Suprapubic skin (tissue), 4 donors: ENCODE measurements at regions not wholly inside any gene's neighbourhood (a gene's known extent, or its start where the extent isn't known, plus 50 kb on each side); places are given as distances from the start of the nearest gene placed in this dataset.

ENCODE experiments used
- DNase-seq, 2 donors: peaks; one replicate each; pipeline ENCODE4 v3.0.0-alpha.2; 2019; ENCODE audit warnings: low spot score in 2 of 2
- H3K27ac ChIP-seq: fragments of 200-600 bp; sonication (generic); one replicate; pipeline ENCODE4 v1.5.1; 2019
- H3K27me3 ChIP-seq: fragments of 200-600 bp; sonication (generic); one replicate; pipeline ENCODE4 v1.5.1; 2019
- H3K36me3 ChIP-seq: fragments of 200-600 bp; sonication (generic); one replicate; pipeline ENCODE4 v1.5.1; 2019
- H3K4me1 ChIP-seq: fragments of 200-600 bp; sonication (generic); one replicate; pipeline ENCODE4 v1.5.1; 2019
- H3K4me3 ChIP-seq: fragments of 200-600 bp; sonication (generic); one replicate; pipeline ENCODE4 v1.5.1; 2019; ENCODE audit warnings: mild to moderate bottlenecking
- H3K9me3 ChIP-seq: fragments of 200-600 bp; sonication (generic); one replicate; pipeline ENCODE4 v1.5.1; 2019
- EP300 ChIP-seq: sonication (generic); formaldehyde crosslinking; IDR thresholded peaks from one replicate; pipeline ENCODE4 v1.6.1; 2017; ENCODE audit warnings: antibody characterized with exemption
- POLR2A ChIP-seq, 2 donors: fragments of 450-650 bp; IDR thresholded peaks; one replicate each; pipeline ENCODE4 v1.6.1; 2017; ENCODE audit warnings: antibody characterized with exemption in 2 of 2, mild to moderate bottlenecking in 2 of 2, moderate library complexity in 2 of 2
- POLR2AphosphoS5 ChIP-seq, 3 donors: sonication (generic); formaldehyde crosslinking; IDR thresholded peaks; one replicate each; pipeline ENCODE4 v1.6.1; 2017; ENCODE audit warnings: antibody characterized with exemption in 3 of 3
- WGBS: methylation state at CpG from one replicate; pipeline ENCODE4 v1.1.5; 2018; 5-methylcytosine and 5-hydroxymethylcytosine counted together
- TF ChIP-seq, protein P1 (sequence below), 2 donors: fragments of 200-600 bp in 1 of 2; fragments of 450-650 bp in 1 of 2; sonication (generic) in 1 of 2; IDR thresholded peaks; one replicate each; pipeline ENCODE4 v1.5.1; 2016 to 2019; ENCODE audit warnings: antibody characterized with exemption in 2 of 2, mild to moderate bottlenecking in 1 of 2, moderate library complexity in 1 of 2

DNA sequence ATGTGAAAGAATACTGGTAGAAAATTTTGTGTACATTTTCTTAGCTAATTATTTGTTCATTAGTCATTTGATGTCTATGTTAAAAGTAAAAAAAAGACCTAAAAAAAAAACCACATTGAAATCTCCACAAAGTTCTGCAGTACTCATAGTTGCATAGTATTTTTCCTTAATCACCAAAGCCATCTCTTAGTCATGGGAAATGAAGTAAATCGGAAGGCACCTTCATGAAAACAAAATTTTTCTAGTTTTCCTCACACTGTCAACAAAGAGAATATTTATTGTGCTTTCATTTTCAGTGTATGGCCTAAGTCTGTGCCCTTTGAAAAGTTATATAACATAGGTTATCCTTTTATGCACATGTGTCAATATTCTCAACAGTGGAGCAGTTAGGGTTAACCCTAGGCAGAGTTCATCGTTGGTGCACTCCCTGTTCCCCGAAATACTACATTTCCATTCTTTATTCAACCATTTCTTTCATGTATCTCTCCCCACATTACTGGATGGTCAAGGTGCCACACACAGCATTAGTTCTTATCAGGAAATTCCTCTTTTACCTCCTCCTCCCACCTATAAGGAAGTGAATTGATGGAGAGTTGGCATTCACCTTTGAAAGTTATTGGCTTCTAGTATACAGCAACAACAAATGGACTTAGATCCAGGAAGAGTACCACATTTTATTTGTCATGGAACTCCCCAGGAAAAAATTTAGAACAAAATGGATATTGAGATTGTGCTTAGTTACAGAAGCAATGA, 93.1 kb downstream of the NUDT12 start:
- no peak for DNase-seq
- Histone ChIP-seq H3K4me1 (no peaks in the 10 kb centered on the region), H3K27me3 (no peaks in the 10 kb centered on the region), H3K36me3 (no peaks in the 10 kb centered on the region), H3K4me3 (no peak overlapping the region), H3K27ac (no peak overlapping the region), H3K9me3 (no peaks in the 10 kb centered on the region)
- WGBS = 80% methylated on average over 3 of the region's 3 CpGs
- no peak for TF ChIP-seq POLR2AphosphoS5 (IDR thresholded peaks at IDR 0.05)
- TF ChIP-seq EP300 = no peak
- TF ChIP-seq, protein P1, sequence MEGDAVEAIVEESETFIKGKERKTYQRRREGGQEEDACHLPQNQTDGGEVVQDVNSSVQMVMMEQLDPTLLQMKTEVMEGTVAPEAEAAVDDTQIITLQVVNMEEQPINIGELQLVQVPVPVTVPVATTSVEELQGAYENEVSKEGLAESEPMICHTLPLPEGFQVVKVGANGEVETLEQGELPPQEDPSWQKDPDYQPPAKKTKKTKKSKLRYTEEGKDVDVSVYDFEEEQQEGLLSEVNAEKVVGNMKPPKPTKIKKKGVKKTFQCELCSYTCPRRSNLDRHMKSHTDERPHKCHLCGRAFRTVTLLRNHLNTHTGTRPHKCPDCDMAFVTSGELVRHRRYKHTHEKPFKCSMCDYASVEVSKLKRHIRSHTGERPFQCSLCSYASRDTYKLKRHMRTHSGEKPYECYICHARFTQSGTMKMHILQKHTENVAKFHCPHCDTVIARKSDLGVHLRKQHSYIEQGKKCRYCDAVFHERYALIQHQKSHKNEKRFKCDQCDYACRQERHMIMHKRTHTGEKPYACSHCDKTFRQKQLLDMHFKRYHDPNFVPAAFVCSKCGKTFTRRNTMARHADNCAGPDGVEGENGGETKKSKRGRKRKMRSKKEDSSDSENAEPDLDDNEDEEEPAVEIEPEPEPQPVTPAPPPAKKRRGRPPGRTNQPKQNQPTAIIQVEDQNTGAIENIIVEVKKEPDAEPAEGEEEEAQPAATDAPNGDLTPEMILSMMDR (IDR thresholded peaks at IDR 0.05) = no peak
- TF ChIP-seq POLR2A (IDR thresholded peaks at IDR 0.05) = no peak

DNA sequence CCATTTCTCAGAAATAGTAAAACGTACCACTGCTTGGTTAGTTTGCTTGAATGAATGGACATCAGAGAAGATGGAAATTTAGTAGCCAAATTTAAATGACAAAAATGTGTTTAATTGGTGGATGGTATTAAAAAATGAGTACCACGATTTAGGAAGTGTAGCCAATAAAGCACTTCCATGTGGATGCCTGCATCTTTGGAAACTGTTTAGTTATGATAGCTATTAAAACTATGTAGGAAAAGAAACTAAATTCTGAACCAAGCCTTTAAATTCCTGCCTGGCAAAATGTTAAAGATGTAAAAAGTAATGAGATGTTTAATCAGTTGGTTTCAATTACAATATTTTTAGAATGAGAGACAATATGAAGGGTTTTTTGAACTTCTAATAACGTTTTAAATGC, 94.8 kb downstream of the NUDT12 start:
- 66% methylated on average over 3 of the region's 3 CpGs for WGBS
- no peaks in the 10 kb centered on the region for H3K27me3 ChIP-seq
- H3K4me1 ChIP-seq = no peaks in the 10 kb centered on the region
- TF ChIP-seq, protein P1 (IDR thresholded peaks at IDR 0.05) = no peak
- TF ChIP-seq EP300 (no peak), POLR2A (IDR thresholded peaks at IDR 0.05) (no peak), POLR2AphosphoS5 (IDR thresholded peaks at IDR 0.05) (no peak)
- no peak overlapping the region for H3K27ac ChIP-seq
- no peak for DNase-seq
- H3K36me3 ChIP-seq = no peaks in the 10 kb centered on the region
- no peak overlapping the region for H3K4me3 ChIP-seq
- no peaks in the 10 kb centered on the region for H3K9me3 ChIP-seq

DNA sequence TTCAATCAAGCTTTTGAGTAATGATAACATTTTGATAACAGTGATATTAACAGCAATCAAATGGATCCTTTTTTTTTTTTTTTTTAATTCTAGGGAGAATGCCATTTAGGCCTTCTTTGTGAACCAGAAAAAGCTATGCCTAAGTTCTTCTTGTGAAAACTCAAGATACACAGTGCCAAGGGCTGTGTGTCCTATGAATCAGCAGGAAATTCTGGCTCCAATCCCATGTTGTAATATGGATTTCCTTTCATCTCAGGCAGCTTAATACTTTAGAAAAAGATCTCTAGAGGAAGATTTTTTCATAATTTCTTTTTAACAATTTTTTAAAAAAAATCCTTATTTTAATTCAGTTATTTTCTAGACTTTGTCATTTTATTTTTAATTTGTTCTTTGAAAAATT, 96.1 kb downstream of the NUDT12 start:
- no peaks in the 10 kb centered on the region for H3K27me3 ChIP-seq
- H3K4me3 ChIP-seq = no peak overlapping the region
- no peaks in the 10 kb centered on the region for H3K9me3 ChIP-seq
- TF ChIP-seq POLR2AphosphoS5 (IDR thresholded peaks at IDR 0.05) (no peak), POLR2A (IDR thresholded peaks at IDR 0.05) (no peak), EP300 (no peak)
- TF ChIP-seq, protein P1 (IDR thresholded peaks at IDR 0.05) = no peak
- no peak overlapping the region for H3K27ac ChIP-seq
- no peak for DNase-seq
- no peaks in the 10 kb centered on the region for H3K4me1 ChIP-seq
- H3K36me3 ChIP-seq = no peaks in the 10 kb centered on the region

DNA sequence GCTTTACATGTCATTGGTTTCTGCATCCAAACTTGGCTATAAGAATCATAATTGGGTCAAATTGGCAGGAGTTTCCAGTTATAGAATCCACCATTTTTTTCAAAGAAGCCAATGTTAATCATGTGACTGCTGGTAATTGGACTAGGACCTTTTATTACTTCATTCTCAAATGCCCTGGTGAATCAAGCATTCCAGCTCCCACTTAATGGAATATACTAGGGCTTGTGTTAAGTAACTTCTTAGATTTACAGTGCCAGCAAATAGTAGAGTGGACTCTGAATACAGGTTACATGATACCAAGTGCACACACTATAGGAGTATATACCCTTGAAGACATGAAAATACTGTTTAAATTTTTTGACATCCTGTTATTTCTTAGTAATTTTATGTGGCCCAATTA, 96.7 kb downstream of the NUDT12 start:
- H3K9me3 ChIP-seq = no peaks in the 10 kb centered on the region
- no peak overlapping the region for H3K27ac ChIP-seq
- no peak for DNase-seq
- H3K27me3 ChIP-seq = no peaks in the 10 kb centered on the region
- H3K4me1 ChIP-seq = no peaks in the 10 kb centered on the region
- H3K36me3 ChIP-seq = no peaks in the 10 kb centered on the region
- H3K4me3 ChIP-seq = no peak overlapping the region
- TF ChIP-seq POLR2A (IDR thresholded peaks at IDR 0.05) (no peak), EP300 (no peak), POLR2AphosphoS5 (IDR thresholded peaks at IDR 0.05) (no peak)
- TF ChIP-seq, protein P1 (IDR thresholded peaks at IDR 0.05) = no peak

DNA sequence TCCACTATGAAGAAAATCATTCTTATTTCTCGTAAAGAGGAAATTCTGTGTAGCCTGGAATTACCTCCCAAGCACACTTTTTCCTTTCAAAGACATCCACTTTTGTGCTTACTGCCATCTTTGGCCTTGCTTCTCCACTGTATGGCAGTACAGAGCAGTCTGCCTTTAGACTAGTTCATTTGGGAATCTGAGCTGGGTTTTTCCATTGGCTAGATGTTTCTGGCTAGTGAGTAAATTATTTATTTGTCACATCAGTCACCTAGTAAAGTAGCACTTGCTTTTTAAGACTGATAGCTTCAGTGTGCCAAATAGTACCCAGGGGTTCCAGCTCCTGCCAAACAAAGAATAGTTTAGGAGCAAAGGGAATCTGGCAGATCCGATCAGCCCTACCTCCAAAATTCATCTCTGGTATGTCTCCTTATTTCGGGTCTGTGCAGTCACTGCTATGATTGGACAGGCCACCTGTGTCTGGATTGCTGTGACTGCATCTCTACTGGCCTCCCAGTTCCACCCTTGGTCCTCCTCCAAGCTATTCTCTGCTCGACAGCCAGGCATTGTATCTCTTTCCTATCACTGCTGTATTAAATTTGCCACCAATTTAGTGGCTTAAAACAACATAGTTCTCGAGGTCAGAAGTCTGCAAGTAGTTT, 97.6 kb downstream of the NUDT12 start:
- DNase-seq = no peak
- Histone ChIP-seq H3K4me3 (no peak overlapping the region), H3K27ac (no peak overlapping the region), H3K9me3 (no peaks in the 10 kb centered on the region), H3K27me3 (no peaks in the 10 kb centered on the region), H3K4me1 (no peaks in the 10 kb centered on the region), H3K36me3 (no peaks in the 10 kb centered on the region)
- TF ChIP-seq, protein P1 (IDR thresholded peaks at IDR 0.05) = no peak
- TF ChIP-seq POLR2AphosphoS5 (IDR thresholded peaks at IDR 0.05) (no peak), POLR2A (IDR thresholded peaks at IDR 0.05) (no peak), EP300 (no peak)
- 79% methylated on average over 5 of the region's 5 CpGs for WGBS
